PC-9 (cell line): ENCODE measurements at regions not wholly inside any gene's neighbourhood (a gene's known extent, or its start where the extent isn't known, plus 50 kb on each side); places are given as distances from the start of the nearest gene placed in this dataset.

Source experiments
- BruUV-seq: library from RNA; stranded (reverse); fragments of 400-500 nt; replicated peaks from 2 replicates; lab custom pipeline; 2021; lab: Mats Ljungman, UMichigan
- CTCF ChIA-PET: fragments of 300-600 bp; sonication (Branson Sonifier 250); formaldehyde crosslinking; loops from one replicate; lab custom pipeline; 2022; ENCODE audit warnings: antibody characterized with exemption; lab: Charles Lee
- POLR2A ChIA-PET: fragments of 300-600 bp; sonication (Branson Sonifier 250); formaldehyde crosslinking; loops from one replicate; lab custom pipeline; 2022; ENCODE audit warnings: antibody characterized with exemption; ENCODE audit not compliant: unreplicated experiment; lab: Charles Lee
- DNase-seq, 2 experiments: peaks; one replicate each; pipeline versions ENCODE4 v3.0.0 to v3.0.0-alpha.2; 2015 to 2022; ENCODE audit warnings: mixed read lengths in 1 of 2
- H2AFZ ChIP-seq: fragments of 200-600 bp; sonication (generic); 2 replicates; pipeline ENCODE4 v1.8.1; 2017; ENCODE audit warnings: antibody characterized with exemption
- H3F3A ChIP-seq: fragments of 200-600 bp; sonication (generic); 2 replicates; pipeline ENCODE4 v1.8.1; 2017; ENCODE audit warnings: antibody characterized with exemption, mild to moderate bottlenecking, low read depth; ENCODE audit not compliant: insufficient read depth
- H3K27ac ChIP-seq: fragments of 200-600 bp; sonication (generic); 2 replicates; pipeline ENCODE4 v1.6.1; 2016; ENCODE audit warnings: mixed run types
- H3K27me3 ChIP-seq: fragments of 200-600 bp; sonication (generic); 2 replicates; pipeline ENCODE4 v1.6.1; 2016; ENCODE audit warnings: low read depth, mixed run types; ENCODE audit not compliant: insufficient read depth
- H3K36me3 ChIP-seq: fragments of 200-600 bp; sonication (generic); 2 replicates; pipeline ENCODE4 v1.6.1; 2016; ENCODE audit warnings: low read depth, mixed run types
- H3K4me1 ChIP-seq: fragments of 200-600 bp; sonication (generic); replicated peaks from 2 replicates; pipeline ENCODE4 v1.6.1; 2016; ENCODE audit warnings: mixed run types; ENCODE audit not compliant: insufficient read depth
- H3K4me2 ChIP-seq: fragments of 200-600 bp; sonication (generic); 2 replicates; pipeline ENCODE4 v1.6.1; 2017; ENCODE audit warnings: mixed run types
- H3K4me3 ChIP-seq: fragments of 200-600 bp; sonication (generic); 2 replicates; pipeline ENCODE4 v1.6.1; 2016; ENCODE audit warnings: mixed run types
- H3K79me2 ChIP-seq: fragments of 200-600 bp; sonication (generic); 2 replicates; pipeline ENCODE4 v1.6.1; 2017; ENCODE audit warnings: low read depth, mixed run types
- H3K9me2 ChIP-seq: fragments of 200-600 bp; sonication (generic); 2 replicates; pipeline ENCODE4 v1.8.1; 2017; ENCODE audit warnings: mild to moderate bottlenecking; ENCODE audit not compliant: insufficient read depth
- H3K9me3 ChIP-seq: fragments of 200-600 bp; sonication (generic); 2 replicates; pipeline ENCODE4 v1.8.1; 2016; ENCODE audit warnings: low read depth; ENCODE audit not compliant: insufficient read depth
- H4K20me1 ChIP-seq: fragments of 200-600 bp; sonication (generic); 2 replicates; pipeline ENCODE4 v1.8.1; 2017; ENCODE audit not compliant: insufficient read depth
- CTCF ChIP-seq: fragments of 200-600 bp; sonication (generic); conservative IDR thresholded peaks from 2 replicates; pipeline ENCODE4 v1.6.1; 2017; ENCODE audit warnings: mixed run types, antibody characterized with exemption, mild to moderate bottlenecking, moderate library complexity
- EZH2 ChIP-seq: fragments of 200-600 bp; sonication (generic); IDR thresholded peaks from 2 replicates; pipeline ENCODE4 v1.8.0; 2017; ENCODE audit warnings: antibody characterized with exemption, low read depth
- intact Hi-C: fragments of 100-400 bp; cut with micrococcal nuclease; formaldehyde crosslinking; loops from one replicate; pipeline ENCODE4 v1.10.0; 2022; ENCODE audit not compliant: unreplicated experiment

GRCh38 chr2:220491670-220492069 lies 864.2 kb downstream of the SLC4A3 start:
- Histone ChIP-seq H3K4me3 (no peak overlapping the region), H2AFZ (no peak overlapping the region), H4K20me1 (no peaks in the 10 kb centered on the region), H3K9me2 (no peaks in the 10 kb centered on the region), H3K4me2 (no peak overlapping the region), H3K9me3 (no peaks in the 10 kb centered on the region), H3K36me3 (no peaks in the 10 kb centered on the region), H3K79me2 (no peaks in the 10 kb centered on the region), H3K4me1 (no peaks in the 10 kb centered on the region), H3K27me3 (no peaks in the 10 kb centered on the region), H3F3A (no peaks in the 10 kb centered on the region), H3K27ac (no peak overlapping the region)
- POLR2A ChIA-PET: no interaction called here
- intact Hi-C loops: no loop called here
- TF ChIP-seq CTCF (no peak), EZH2 (no peak)
- no TSS peak for BruUV-seq
- no peak for DNase-seq
- CTCF ChIA-PET: interaction anchor here (0.6 kb wide), 1 partner anchor 21 kb away, joined by 7 read pairs; no protein-coding TSS in a partner anchor

- intact Hi-C loops: no loop called here
- H3K4me3 ChIP-seq: no peak overlapping the region
- no peaks in the 10 kb centered on the region for H3K9me3 ChIP-seq
- TF ChIP-seq EZH2: no peak
- TF ChIP-seq CTCF: no peak
- H3K4me2 ChIP-seq: no peak overlapping the region
- ChIA-PET POLR2A (no interaction called here), CTCF (no interaction called here)
- no peak overlapping the region for H3K27ac ChIP-seq
- DNase-seq: no peak
- no peaks in the 10 kb centered on the region for H3K36me3 ChIP-seq
- no peaks in the 10 kb centered on the region for H3K27me3 ChIP-seq
- no peaks in the 10 kb centered on the region for H3K9me2 ChIP-seq
- H3K4me1 ChIP-seq: peaks cover 5% of the 10 kb centered on the region
- no peaks in the 10 kb centered on the region for H4K20me1 ChIP-seq
- H2AFZ ChIP-seq: no peak overlapping the region
- no peaks in the 10 kb centered on the region; the same call in 1 of the 2 replicates for H3F3A ChIP-seq
- H3K79me2 ChIP-seq: no peaks in the 10 kb centered on the region
- no TSS peak for BruUV-seq
Observed at GRCh38 chr2:220493871-220494525, 866.6 kb downstream of the SLC4A3 start.

DNA sequence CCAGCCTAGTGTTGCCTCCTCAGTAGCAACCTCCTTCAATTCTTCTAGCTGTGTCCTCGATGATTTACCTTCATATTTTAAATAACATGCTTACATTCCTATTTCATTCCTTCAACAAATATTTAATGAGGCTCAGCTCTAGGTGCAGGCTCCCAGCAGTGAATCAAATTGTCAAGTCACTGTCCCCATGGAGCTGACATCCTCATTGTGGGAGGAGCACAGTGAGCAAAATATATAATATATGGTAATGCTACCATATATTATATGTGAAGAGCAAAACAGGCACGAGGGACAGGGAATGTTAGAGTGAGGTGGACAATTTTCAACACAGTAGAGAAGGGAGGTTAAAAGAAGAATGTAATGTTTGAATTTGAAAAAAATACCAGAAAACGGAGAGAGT lies 869.1 kb downstream of the SLC4A3 start:
- TF ChIP-seq CTCF: no peak
- no peak for TF ChIP-seq EZH2
- Histone ChIP-seq H4K20me1 (no peaks in the 10 kb centered on the region), H3K36me3 (no peaks in the 10 kb centered on the region), H3K4me3 (no peak overlapping the region), H3K27me3 (no peaks in the 10 kb centered on the region), H3K79me2 (no peaks in the 10 kb centered on the region), H3F3A (no peaks in the 10 kb centered on the region; the same call in 1 of the 2 replicates), H2AFZ (no peak overlapping the region), H3K4me2 (no peak overlapping the region), H3K4me1 (peaks cover 13% of the 10 kb centered on the region), H3K9me3 (peaks cover 4% of the 10 kb centered on the region; the same call in 1 of the 2 replicates), H3K9me2 (no peaks in the 10 kb centered on the region), H3K27ac (no peak overlapping the region)
- CTCF ChIA-PET: no interaction called here
- DNase-seq: no peak
- intact Hi-C loops: no loop called here
- POLR2A ChIA-PET: no interaction called here
- no TSS peak for BruUV-seq
